GM23338 (cell line): ENCODE measurements at regions not wholly inside any gene's neighbourhood (a gene's known extent, or its start where the extent isn't known, plus 50 kb on each side); places are given as distances from the start of the nearest gene placed in this dataset.

Experiments used
- ATAC-seq: fragments of 200-7000 bp; cut with Tn5 transposase; 3 replicates; pipeline ENCODE4 v1.9.1; 2020
- DNase-seq: peaks from one replicate; pipeline ENCODE4 v3.0.0-alpha.2; 2015; ENCODE audit warnings: low spot score
- H2AFZ ChIP-seq: fragments of 200-600 bp; sonication (generic); 2 replicates; pipeline ENCODE4 v1.8.0; 2016; ENCODE audit warnings: antibody characterized with exemption, mild to moderate bottlenecking, moderate library complexity
- H3F3A ChIP-seq: fragments of 200-600 bp; sonication (generic); replicated peaks from 2 replicates; pipeline ENCODE4 v1.8.0; 2017; ENCODE audit warnings: antibody characterized with exemption, mixed run types, low read depth
- H3K27ac ChIP-seq: fragments of 200-600 bp; sonication (generic); 2 replicates; pipeline ENCODE4 v1.6.1; 2016; ENCODE audit warnings: low read depth
- H3K27me3 ChIP-seq: fragments of 200-600 bp; sonication (generic); 2 replicates; pipeline ENCODE4 v1.8.0; 2016; ENCODE audit warnings: mild to moderate bottlenecking, mixed run types, moderate library complexity; ENCODE audit not compliant: insufficient read depth
- H3K36me3 ChIP-seq: fragments of 200-600 bp; sonication (generic); 2 replicates; pipeline ENCODE4 v1.8.0; 2016; ENCODE audit warnings: mild to moderate bottlenecking; ENCODE audit not compliant: insufficient read depth
- H3K4me1 ChIP-seq: fragments of 200-600 bp; sonication (generic); 2 replicates; pipeline ENCODE4 v1.8.0; 2016; ENCODE audit warnings: mild to moderate bottlenecking, moderate library complexity; ENCODE audit not compliant: insufficient read depth
- H3K4me2 ChIP-seq: fragments of 200-600 bp; sonication (generic); 2 replicates; pipeline ENCODE4 v1.7.1; 2017; ENCODE audit warnings: mixed run types
- H3K4me3 ChIP-seq: fragments of 200-600 bp; sonication (generic); 2 replicates; pipeline ENCODE4 v1.6.1; 2016; ENCODE audit warnings: mixed run types
- H3K79me2 ChIP-seq: fragments of 200-600 bp; sonication (generic); replicated peaks from 2 replicates; pipeline ENCODE4 v1.8.0; 2017; ENCODE audit warnings: mild to moderate bottlenecking; ENCODE audit not compliant: insufficient read depth
- H3K9me2 ChIP-seq: fragments of 200-600 bp; sonication (generic); 2 replicates; pipeline ENCODE4 v1.8.0; 2017; ENCODE audit not compliant: insufficient read depth
- H4K20me1 ChIP-seq: fragments of 200-600 bp; sonication (generic); replicated peaks from 2 replicates; pipeline ENCODE4 v1.8.0; 2017; ENCODE audit warnings: mild to moderate bottlenecking; ENCODE audit not compliant: insufficient read depth
- H3K27ac Mint-ChIP-seq: 2 replicates; pipeline ENCODE4 v1.8.0; 2020; ENCODE audit warnings: inconsistent platforms, mild to moderate bottlenecking, moderate library complexity, mixed read lengths
- H3K27me3 Mint-ChIP-seq: 3 replicates; pipeline ENCODE4 v1.8.0; 2022; ENCODE audit warnings: low read depth, mild to moderate bottlenecking, moderate library complexity, mixed read lengths, inconsistent platforms; ENCODE audit not compliant: insufficient read depth, poor library complexity
- H3K36me3 Mint-ChIP-seq: 3 replicates; pipeline ENCODE4 v1.8.0; 2021; ENCODE audit warnings: low read depth, mild to moderate bottlenecking, inconsistent platforms, moderate library complexity, mixed read lengths
- H3K4me1 Mint-ChIP-seq: 3 replicates; pipeline ENCODE4 v1.8.0; 2020; ENCODE audit warnings: mild to moderate bottlenecking, inconsistent platforms, mixed read lengths
- H3K4me3 Mint-ChIP-seq: 3 replicates; pipeline ENCODE4 v1.8.0; 2021; ENCODE audit warnings: moderate library complexity, mild to moderate bottlenecking, inconsistent platforms, mixed read lengths
- H3K9me3 Mint-ChIP-seq: 3 replicates; pipeline ENCODE4 v1.8.0; 2020; ENCODE audit warnings: moderate library complexity, mild to moderate bottlenecking, inconsistent platforms, mixed read lengths
- REST ChIP-seq: IDR thresholded peaks from one replicate; pipeline ENCODE4 v1.6.1; 2018; ENCODE audit warnings: antibody characterized with exemption; ENCODE audit not compliant: unreplicated experiment
- ZNF331 ChIP-seq: fragments of 250-450 bp; sonication (Bioruptor Pico); IDR thresholded peaks from 2 replicates; pipeline ENCODE4 v1.5.0; 2020; ENCODE audit warnings: low read depth, mild to moderate bottlenecking, moderate library complexity
- ZNF462 ChIP-seq: fragments of 250-450 bp; sonication (Bioruptor Pico); IDR thresholded peaks from 2 replicates; pipeline ENCODE4 v1.5.0; 2020; ENCODE audit warnings: mild to moderate bottlenecking, moderate library complexity

DNA sequence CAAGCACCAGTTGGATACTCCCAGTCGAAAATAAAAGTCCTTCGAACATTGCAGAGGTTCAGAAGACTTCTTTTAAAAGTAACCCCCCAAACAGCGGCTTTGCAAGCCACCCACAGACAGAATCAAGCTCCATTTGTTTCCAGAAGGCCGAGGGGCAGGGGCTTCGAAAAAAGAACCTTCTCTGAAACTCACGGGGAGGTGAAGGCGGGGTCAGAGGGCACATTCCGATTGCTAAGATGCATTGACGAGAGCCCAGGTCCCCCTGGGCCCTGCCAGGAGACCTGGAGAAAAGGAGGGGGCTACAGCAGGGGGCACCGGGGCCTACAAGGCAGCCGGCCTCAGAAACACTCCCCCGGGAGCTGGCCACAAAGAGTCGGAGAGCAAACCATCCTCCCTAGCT, 306.8 kb downstream of the MN1 start (continued):
- TF ChIP-seq ZNF462 (CRISPR knock-in tag): no peak
- TF ChIP-seq ZNF331 (CRISPR knock-in tag): no peak

DNA sequence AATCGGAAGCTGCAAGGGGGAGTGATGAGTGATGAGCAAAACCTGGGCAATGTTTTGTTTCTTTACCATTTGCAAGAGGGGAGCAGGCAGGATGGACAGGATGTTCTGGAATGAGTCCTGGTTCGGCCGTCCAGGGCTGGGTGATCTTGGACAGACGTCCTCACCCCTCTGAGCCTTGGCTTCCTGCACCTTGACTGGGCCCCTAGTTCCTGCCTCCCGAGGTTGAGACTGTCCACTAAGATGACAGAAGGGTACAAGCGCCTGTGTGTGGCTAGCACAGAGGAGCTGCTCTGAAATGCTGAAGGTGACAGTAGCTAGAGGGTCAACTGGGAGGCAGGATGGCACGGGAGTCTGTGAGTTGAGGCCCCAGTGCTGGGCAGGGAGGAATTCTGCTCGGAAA, 306.2 kb downstream of the MN1 start:
- Histone ChIP-seq H3K9me2 (no peaks in the 10 kb centered on the region), H4K20me1 (no peaks in the 10 kb centered on the region), H3K79me2 (no peaks in the 10 kb centered on the region), H2AFZ (no peak overlapping the region; the same call in 1 of the 2 replicates), H3F3A (no peaks in the 10 kb centered on the region), H3K4me1 (no peaks in the 10 kb centered on the region), H3K4me3 (no peak overlapping the region), H3K36me3 (no peaks in the 10 kb centered on the region), H3K4me2 (no peak overlapping the region), H3K27ac (no peak overlapping the region), H3K27me3 (no peaks in the 10 kb centered on the region)
- Mint-ChIP-seq H3K4me1 (peaks cover 16% of the 10 kb centered on the region), H3K9me3 (peaks cover 12% of the 10 kb centered on the region), H3K27me3 (peaks cover 15% of the 10 kb centered on the region), H3K27ac (no peak overlapping the region), H3K4me3 (no peak overlapping the region), H3K36me3 (peaks cover 6% of the 10 kb centered on the region; the same call in 1 of the 3 replicates)
- ATAC-seq: no peak
- DNase-seq: no peak
- TF ChIP-seq ZNF462 (CRISPR knock-in tag) (no peak), REST (no peak)
